Effector memory CD8-positive, alpha-beta T cell (primary cell): ENCODE measurements at regions not wholly inside any gene's neighbourhood (a gene's known extent, or its start where the extent isn't known, plus 50 kb on each side); places are given as distances from the start of the nearest gene placed in this dataset.

Experiments used
- ATAC-seq: fragments of 150-1000 bp; cut with Tn5 transposase; replicated peaks from 2 replicates; pipeline ENCODE4 v1.10.0; 2021; ENCODE audit warnings: mild to moderate bottlenecking, moderate library complexity
- DNase-seq, 3 experiments: peaks; one replicate each; pipeline ENCODE4 v3.0.0; 2021
- H3K27ac Mint-ChIP-seq, 2 donors: one replicate each; pipeline ENCODE4 v1.8.0; 2022; ENCODE audit warnings: mild to moderate bottlenecking in 2 of 2, mixed read lengths in 2 of 2, moderate library complexity in 2 of 2
- H3K27me3 Mint-ChIP-seq, 2 donors: one replicate each; pipeline ENCODE4 v1.8.0; 2022; ENCODE audit warnings: mixed read lengths in 2 of 2
- H3K36me3 Mint-ChIP-seq: one replicate; pipeline ENCODE4 v1.8.0; 2022; ENCODE audit warnings: mild to moderate bottlenecking, moderate library complexity, mixed read lengths; ENCODE audit not compliant: insufficient read depth
- H3K4me1 Mint-ChIP-seq, 2 donors: one replicate each; pipeline ENCODE4 v1.8.0; 2022; ENCODE audit warnings: low read depth in 2 of 2, mixed read lengths in 2 of 2
- H3K4me3 Mint-ChIP-seq, 2 donors: one replicate each; pipeline ENCODE4 v1.8.0; 2022; ENCODE audit warnings: mild to moderate bottlenecking in 2 of 2, mixed read lengths in 2 of 2, moderate library complexity in 2 of 2
- H3K9me3 Mint-ChIP-seq, 2 donors: one replicate each; pipeline ENCODE4 v1.8.0; 2022; ENCODE audit warnings: mixed read lengths in 2 of 2

GRCh38 chr2:152879275-152879674, 160.9 kb downstream of the ARL6IP6 start:
- no peak for DNase-seq
- Mint-ChIP-seq H3K4me1 (no peaks in the 10 kb centered on the region), H3K36me3 (no peaks in the 10 kb centered on the region), H3K4me3 (no peak overlapping the region), H3K27ac (no peak overlapping the region), H3K9me3 (no peaks in the 10 kb centered on the region), H3K27me3 (peaks cover 0 to 13% of the 10 kb centered on the region in 2 donors)
- ATAC-seq = no peak

DNA sequence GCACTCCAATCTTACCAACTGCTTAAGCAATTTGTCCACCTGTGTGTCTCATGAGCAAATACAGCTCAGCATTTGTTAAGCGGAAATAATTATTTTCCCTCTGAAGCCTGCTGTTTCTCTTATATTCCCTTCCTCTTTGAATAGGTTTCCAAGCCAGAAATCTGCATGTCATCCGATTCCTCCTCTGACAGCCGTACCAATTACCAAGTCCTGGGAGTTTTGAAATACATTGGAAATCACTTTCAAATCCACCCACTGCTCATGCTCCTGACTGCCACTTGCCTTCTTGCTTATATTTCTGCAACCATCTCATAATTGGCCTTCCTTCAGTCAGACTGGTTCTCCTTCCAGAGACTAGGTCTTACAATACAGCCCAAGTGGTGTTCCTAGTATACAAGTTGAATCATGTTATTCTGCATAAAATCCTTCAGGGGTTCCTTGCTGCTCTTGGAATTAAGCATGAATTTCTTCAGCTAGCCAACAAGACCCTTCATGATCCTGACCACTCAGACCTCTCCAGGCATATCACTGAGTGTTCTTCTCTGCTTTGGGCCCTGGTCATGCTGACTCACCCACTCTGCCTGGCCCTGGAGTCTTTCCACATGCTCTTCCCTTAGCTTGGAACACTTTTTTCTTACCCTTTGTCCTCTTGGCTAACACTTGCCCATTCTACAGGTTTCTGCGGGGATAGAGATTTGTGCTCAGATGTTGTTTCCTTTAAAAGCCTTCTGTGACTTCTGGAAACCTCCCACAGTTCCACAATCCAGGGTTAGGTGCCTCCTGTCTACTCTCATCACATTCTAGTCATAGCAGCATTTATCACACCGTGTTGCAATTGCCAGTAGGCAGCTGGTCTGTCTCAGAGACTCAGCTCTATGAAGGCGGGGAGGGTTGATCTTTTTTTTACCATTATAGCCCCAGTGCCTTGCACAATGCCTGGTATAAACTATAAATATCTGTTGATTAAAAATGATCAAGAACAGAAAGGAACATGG, 157.6 kb downstream of the ARL6IP6 start:
- Mint-ChIP-seq H3K27ac (no peak overlapping the region), H3K27me3 (peaks cover 0 to 13% of the 10 kb centered on the region in 2 donors), H3K9me3 (no peaks in the 10 kb centered on the region), H3K4me3 (no peak overlapping the region), H3K36me3 (no peaks in the 10 kb centered on the region), H3K4me1 (no peaks in the 10 kb centered on the region)
- ATAC-seq (no peak), DNase-seq (no peak)

DNA sequence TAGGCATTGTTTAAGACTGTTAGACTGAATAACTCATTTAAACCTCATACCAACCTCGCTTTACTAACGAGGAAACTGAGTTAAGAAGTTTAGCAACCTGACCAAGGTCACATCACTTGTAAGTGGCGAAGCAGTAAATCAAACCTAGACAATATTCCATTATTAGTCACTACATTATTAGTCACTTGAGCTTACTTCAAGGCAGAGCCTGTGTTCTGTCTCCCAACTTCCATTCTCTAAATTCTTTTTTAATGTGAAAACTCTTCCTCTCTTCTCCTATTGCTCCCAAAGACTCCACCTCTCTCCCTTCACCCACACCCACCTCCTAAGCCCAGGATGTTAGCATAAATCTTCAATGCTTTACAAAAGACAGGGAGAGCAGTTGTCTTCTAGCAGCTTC, 156.5 kb downstream of the ARL6IP6 start:
- Mint-ChIP-seq H3K36me3 (no peaks in the 10 kb centered on the region), H3K27me3 (peaks cover 0 to 13% of the 10 kb centered on the region in 2 donors), H3K27ac (no peak overlapping the region), H3K9me3 (no peaks in the 10 kb centered on the region), H3K4me3 (no peak overlapping the region), H3K4me1 (no peaks in the 10 kb centered on the region)
- no peak for ATAC-seq
- DNase-seq = no peak

- no peak overlapping the region for H3K27ac Mint-ChIP-seq
- H3K4me3 Mint-ChIP-seq = no peak overlapping the region
- no peaks in the 10 kb centered on the region for H3K36me3 Mint-ChIP-seq
- no peak for DNase-seq
- no peak for ATAC-seq
- no peaks in the 10 kb centered on the region for H3K9me3 Mint-ChIP-seq
- no peaks in the 10 kb centered on the region for H3K4me1 Mint-ChIP-seq
- H3K27me3 Mint-ChIP-seq = peaks cover 0 to under 1% of the 10 kb centered on the region in 2 donors
Observed at GRCh38 chr2:152870239-152870638, 151.8 kb downstream of the ARL6IP6 start.

- Mint-ChIP-seq H3K27ac (no peak overlapping the region), H3K9me3 (peaks cover 7 to 20% of the 10 kb centered on the region in 2 donors), H3K4me3 (no peak overlapping the region), H3K4me1 (no peaks in the 10 kb centered on the region), H3K36me3 (no peaks in the 10 kb centered on the region), H3K27me3 (no peaks in the 10 kb centered on the region)
- DNase-seq = no peak
- ATAC-seq = no peak
Observed at GRCh38 chr2:152867397-152867796, 149.0 kb downstream of the ARL6IP6 start.

DNA sequence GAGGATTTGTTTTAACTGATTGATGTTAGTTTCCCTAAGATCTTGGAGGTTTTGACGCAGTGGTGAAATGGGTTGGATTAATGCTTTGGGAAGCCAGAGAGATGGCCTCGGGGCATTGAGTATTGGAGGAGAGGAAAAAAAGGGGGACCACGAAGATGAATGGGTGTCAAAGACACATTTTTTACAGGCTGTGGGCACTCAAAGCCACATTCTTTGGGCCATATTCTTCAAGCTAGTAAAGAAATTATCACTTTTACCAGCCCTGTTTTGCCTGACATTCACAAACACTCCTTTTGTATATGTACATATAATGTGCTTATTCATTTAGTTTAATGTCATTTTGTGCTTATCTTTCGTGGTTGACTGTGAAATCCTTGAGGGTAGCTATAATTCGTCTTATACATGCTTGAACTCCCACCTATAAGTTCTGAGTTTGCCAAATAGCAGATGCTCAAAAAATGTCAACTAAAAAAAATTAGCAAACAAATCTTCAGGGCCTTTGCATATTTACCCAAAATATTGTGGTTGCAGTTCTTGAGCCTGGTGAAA, 146.3 kb downstream of the ARL6IP6 start:
- Mint-ChIP-seq H3K36me3 (no peaks in the 10 kb centered on the region), H3K9me3 (peaks cover 12 to 39% of the 10 kb centered on the region in 2 donors), H3K4me1 (no peaks in the 10 kb centered on the region), H3K27me3 (peaks cover 0 to 13% of the 10 kb centered on the region in 2 donors), H3K4me3 (no peak overlapping the region), H3K27ac (no peak overlapping the region)
- no peak for ATAC-seq
- DNase-seq = no peak

DNA sequence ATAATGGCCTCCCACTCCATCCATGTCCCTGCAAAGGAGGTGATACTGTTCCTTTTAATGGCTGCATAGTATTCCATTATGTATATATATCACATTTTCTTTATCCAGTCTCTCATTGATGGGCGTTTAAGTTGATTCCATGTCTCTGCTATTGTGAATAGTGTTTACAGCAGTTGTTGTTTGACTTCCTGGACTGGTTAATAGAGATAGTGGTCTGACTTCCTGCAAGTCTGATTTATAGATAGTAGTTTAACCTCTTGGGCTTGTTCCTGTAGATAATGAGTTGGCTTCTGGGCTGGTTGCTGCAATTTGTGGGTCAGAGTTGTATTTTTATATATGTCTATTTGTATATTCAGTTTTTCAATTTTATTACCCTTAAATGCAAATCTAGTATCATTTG, 145.4 kb downstream of the ARL6IP6 start:
- peaks cover 12 to 39% of the 10 kb centered on the region in 2 donors for H3K9me3 Mint-ChIP-seq
- H3K27ac Mint-ChIP-seq = no peak overlapping the region
- no peaks in the 10 kb centered on the region for H3K4me1 Mint-ChIP-seq
- DNase-seq = no peak
- no peak overlapping the region for H3K4me3 Mint-ChIP-seq
- no peaks in the 10 kb centered on the region for H3K36me3 Mint-ChIP-seq
- peaks cover 1 to 15% of the 10 kb centered on the region in 2 donors for H3K27me3 Mint-ChIP-seq
- no peak for ATAC-seq

- Mint-ChIP-seq H3K4me3 (no peak overlapping the region), H3K27me3 (peaks cover 4 to 20% of the 10 kb centered on the region in 2 donors), H3K27ac (no peak overlapping the region), H3K4me1 (no peaks in the 10 kb centered on the region), H3K9me3 (peaks cover 12 to 39% of the 10 kb centered on the region in 2 donors), H3K36me3 (no peaks in the 10 kb centered on the region)
- DNase-seq (no peak), ATAC-seq (no peak)
Observed at GRCh38 chr2:152861349-152861942, 143.0 kb downstream of the ARL6IP6 start.

DNA sequence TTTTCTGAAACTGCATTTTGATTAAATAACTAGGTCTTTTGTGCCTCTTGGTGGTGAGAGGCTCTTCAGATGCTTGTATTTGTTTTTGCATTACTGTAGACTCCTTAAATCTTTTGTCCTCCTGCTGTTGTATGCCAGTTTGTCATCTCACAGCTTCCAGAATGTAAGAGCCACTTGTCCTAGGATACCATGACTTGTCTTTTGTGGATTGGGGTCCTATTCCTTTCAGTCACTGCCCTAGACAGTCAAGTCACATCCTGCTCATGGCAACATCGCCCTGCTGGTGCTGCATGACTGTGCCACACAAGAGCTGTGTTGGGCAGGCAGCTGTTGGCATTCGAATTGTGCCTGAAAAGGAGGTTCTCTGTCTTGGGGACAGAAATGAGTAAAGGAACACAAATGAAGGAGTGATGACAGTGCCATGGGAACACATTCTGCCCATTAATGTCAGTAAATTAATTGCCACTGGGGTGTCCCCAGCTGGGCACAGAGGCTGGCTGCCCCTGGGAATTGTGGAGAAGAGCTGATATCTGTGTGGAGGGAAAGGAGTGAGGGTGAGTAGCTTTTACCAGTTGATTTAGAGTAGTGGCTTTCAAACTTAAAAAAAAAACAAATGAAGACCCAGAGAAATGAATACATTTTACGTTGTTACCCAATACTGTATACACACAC, 140.3 kb downstream of the ARL6IP6 start:
- ATAC-seq (no peak), DNase-seq (no peak)
- Mint-ChIP-seq H3K9me3 (peaks cover 10 to 30% of the 10 kb centered on the region in 2 donors), H3K27ac (no peak overlapping the region), H3K4me3 (no peak overlapping the region), H3K27me3 (peaks cover 11 to 20% of the 10 kb centered on the region in 2 donors), H3K4me1 (no peaks in the 10 kb centered on the region), H3K36me3 (no peaks in the 10 kb centered on the region)

- Mint-ChIP-seq H3K36me3 (no peaks in the 10 kb centered on the region), H3K27ac (no peak overlapping the region), H3K9me3 (no peaks in the 10 kb centered on the region), H3K4me1 (no peaks in the 10 kb centered on the region), H3K4me3 (no peak overlapping the region), H3K27me3 (peaks cover 8 to 12% of the 10 kb centered on the region in 2 donors)
- no peak for ATAC-seq
- no peak for DNase-seq
Observed at GRCh38 chr2:152846697-152847470, 128.5 kb downstream of the ARL6IP6 start.

DNA sequence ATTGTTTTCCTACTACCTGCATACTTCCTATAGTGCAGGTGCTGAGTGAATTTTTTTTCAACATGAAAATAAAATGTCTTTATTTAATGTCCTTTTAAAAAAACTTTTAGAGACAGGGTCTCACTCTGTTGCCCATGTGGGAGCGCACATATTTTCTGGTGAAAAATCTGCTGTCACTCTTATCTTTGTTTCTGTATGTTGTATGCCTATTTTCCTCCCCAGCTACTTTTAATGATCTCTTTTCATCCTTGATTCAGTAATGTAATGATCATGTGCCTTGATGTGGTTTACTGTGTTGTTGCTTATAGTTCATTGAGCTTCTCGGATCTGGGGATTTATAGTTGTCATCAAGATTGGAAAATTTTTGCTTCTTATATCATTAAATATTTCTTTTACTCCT, 117.3 kb downstream of the ARL6IP6 start:
- Mint-ChIP-seq H3K27ac (no peak overlapping the region), H3K9me3 (no peaks in the 10 kb centered on the region), H3K36me3 (no peaks in the 10 kb centered on the region), H3K27me3 (peaks cover 9 to 12% of the 10 kb centered on the region in 2 donors), H3K4me1 (no peaks in the 10 kb centered on the region), H3K4me3 (no peak overlapping the region)
- no peak for DNase-seq
- ATAC-seq = no peak

GRCh38 chr2:152827944-152828343, 109.5 kb downstream of the ARL6IP6 start:
- DNase-seq (no peak), ATAC-seq (no peak)
- no peak overlapping the region for H3K27ac Mint-ChIP-seq
- H3K27me3 Mint-ChIP-seq = no peaks in the 10 kb centered on the region
- no peak overlapping the region for H3K4me3 Mint-ChIP-seq
- H3K9me3 Mint-ChIP-seq = no peaks in the 10 kb centered on the region
- H3K4me1 Mint-ChIP-seq = no peaks in the 10 kb centered on the region
- no peaks in the 10 kb centered on the region for H3K36me3 Mint-ChIP-seq
